A673 (cell line): ENCODE measurements at regions not wholly inside any gene's neighbourhood (a gene's known extent, or its start where the extent isn't known, plus 50 kb on each side); places are given as distances from the start of the nearest gene placed in this dataset.

Experiments
- BruUV-seq: library from RNA; stranded (reverse); fragments of 400-500 nt; replicated peaks from 2 replicates; lab custom pipeline; 2021; lab: Mats Ljungman, UMichigan
- CTCF ChIA-PET: fragments of 300-600 bp; sonication (Branson Sonifier 250); formaldehyde crosslinking; loops from one replicate; lab custom pipeline; 2022; ENCODE audit warnings: antibody characterized with exemption; lab: Charles Lee
- POLR2A ChIA-PET: fragments of 300-600 bp; sonication (Branson Sonifier 250); formaldehyde crosslinking; loops from one replicate; lab custom pipeline; 2022; ENCODE audit warnings: antibody characterized with exemption; ENCODE audit not compliant: low non-redundant PET; lab: Charles Lee
- DNase-seq: peaks from one replicate; pipeline ENCODE4 v3.0.0-alpha.2; 2015; ENCODE audit warnings: low spot score
- H3K27ac ChIP-seq: fragments of 200-600 bp; sonication (generic); 2 replicates; pipeline ENCODE4 v1.5.1; 2016; ENCODE audit warnings: mixed run types, low read depth, mild to moderate bottlenecking, mixed read lengths, antibody characterized with exemption, low read length; ENCODE audit not compliant: poor library complexity, severe bottlenecking
- H3K27me3 ChIP-seq: fragments of 200-600 bp; sonication (generic); replicated peaks from 2 replicates; pipeline ENCODE4 v1.6.1; 2017; ENCODE audit warnings: mixed run types, low read depth, mild to moderate bottlenecking, mixed read lengths, antibody characterized with exemption, low read length; ENCODE audit not compliant: insufficient read depth, poor library complexity
- H3K36me3 ChIP-seq: fragments of 200-600 bp; sonication (generic); 2 replicates; pipeline ENCODE4 v1.6.1; 2016; ENCODE audit warnings: mixed run types, mild to moderate bottlenecking, mixed read lengths, antibody characterized with exemption, low read length; ENCODE audit not compliant: insufficient read depth, poor library complexity, severe bottlenecking
- H3K4me1 ChIP-seq: fragments of 200-600 bp; sonication (generic); 2 replicates; pipeline ENCODE4 v1.6.1; 2017; ENCODE audit warnings: mixed run types, mild to moderate bottlenecking, mixed read lengths, antibody characterized with exemption, low read length; ENCODE audit not compliant: insufficient read depth, poor library complexity, severe bottlenecking
- H3K4me3 ChIP-seq: fragments of 200-600 bp; sonication (generic); 2 replicates; pipeline ENCODE4 v1.5.1; 2016; ENCODE audit warnings: low read depth, mixed run types, mild to moderate bottlenecking, mixed read lengths, low read length; ENCODE audit not compliant: poor library complexity, severe bottlenecking
- H3K9me3 ChIP-seq: fragments of 200-600 bp; sonication (generic); 2 replicates; pipeline ENCODE4 v1.6.1; 2016; ENCODE audit warnings: mixed run types, low read depth, mild to moderate bottlenecking, mixed read lengths, antibody characterized with exemption, low read length; ENCODE audit not compliant: poor library complexity, severe bottlenecking
- EZH2 ChIP-seq: fragments of 200-600 bp; sonication (generic); IDR thresholded peaks from 2 replicates; pipeline ENCODE4 v1.6.1; 2017; ENCODE audit warnings: borderline replicate concordance, low read depth, mild to moderate bottlenecking, mixed read lengths, antibody characterized with exemption, low read length; ENCODE audit not compliant: poor library complexity, severe bottlenecking
- intact Hi-C: fragments of 100-400 bp; cut with micrococcal nuclease; formaldehyde crosslinking; loops from one replicate; pipeline ENCODE4 v1.10.0; 2022; ENCODE audit not compliant: unreplicated experiment
- TF ChIP-seq, protein P1 (sequence below): fragments of 300-800, 200-600 bp; sonication (generic); conservative IDR thresholded peaks from 2 replicates; pipeline ENCODE4 v1.5.1; 2017; ENCODE audit warnings: low read depth, mild to moderate bottlenecking, antibody characterized with exemption, low read length, moderate library complexity, mixed read lengths

DNA sequence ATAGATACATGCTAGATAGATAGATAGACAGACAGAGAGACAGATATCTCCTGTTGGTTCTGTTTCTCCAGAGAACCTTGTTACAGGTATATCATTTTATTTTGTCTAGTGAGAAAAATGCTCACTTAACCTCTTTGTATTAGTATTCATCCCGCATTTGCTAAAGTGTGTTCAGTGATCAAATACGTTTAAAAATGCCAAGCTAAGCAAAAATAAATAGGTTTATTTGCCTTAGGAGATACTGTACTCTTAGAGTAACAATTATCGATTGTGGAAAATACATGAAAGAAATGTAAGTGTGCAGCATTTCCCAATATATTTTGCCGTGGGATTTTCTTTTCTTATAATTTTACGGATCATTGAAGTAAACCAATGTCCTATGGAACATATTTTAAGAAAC is 262.9 kb upstream of the CXorf51A start:
- DNase-seq = no peak
- Histone ChIP-seq H3K27me3 (no peaks in the 10 kb centered on the region), H3K4me3 (no peak overlapping the region), H3K36me3 (no peaks in the 10 kb centered on the region), H3K9me3 (peaks cover 24% of the 10 kb centered on the region), H3K4me1 (no peaks in the 10 kb centered on the region), H3K27ac (no peak overlapping the region)
- BruUV-seq = no TSS peak
- intact Hi-C loops = no loop called here
- TF ChIP-seq EZH2 = no peak
- TF ChIP-seq, protein P1, sequence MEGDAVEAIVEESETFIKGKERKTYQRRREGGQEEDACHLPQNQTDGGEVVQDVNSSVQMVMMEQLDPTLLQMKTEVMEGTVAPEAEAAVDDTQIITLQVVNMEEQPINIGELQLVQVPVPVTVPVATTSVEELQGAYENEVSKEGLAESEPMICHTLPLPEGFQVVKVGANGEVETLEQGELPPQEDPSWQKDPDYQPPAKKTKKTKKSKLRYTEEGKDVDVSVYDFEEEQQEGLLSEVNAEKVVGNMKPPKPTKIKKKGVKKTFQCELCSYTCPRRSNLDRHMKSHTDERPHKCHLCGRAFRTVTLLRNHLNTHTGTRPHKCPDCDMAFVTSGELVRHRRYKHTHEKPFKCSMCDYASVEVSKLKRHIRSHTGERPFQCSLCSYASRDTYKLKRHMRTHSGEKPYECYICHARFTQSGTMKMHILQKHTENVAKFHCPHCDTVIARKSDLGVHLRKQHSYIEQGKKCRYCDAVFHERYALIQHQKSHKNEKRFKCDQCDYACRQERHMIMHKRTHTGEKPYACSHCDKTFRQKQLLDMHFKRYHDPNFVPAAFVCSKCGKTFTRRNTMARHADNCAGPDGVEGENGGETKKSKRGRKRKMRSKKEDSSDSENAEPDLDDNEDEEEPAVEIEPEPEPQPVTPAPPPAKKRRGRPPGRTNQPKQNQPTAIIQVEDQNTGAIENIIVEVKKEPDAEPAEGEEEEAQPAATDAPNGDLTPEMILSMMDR = no peak
- ChIA-PET POLR2A (no interaction called here), CTCF (no interaction called here)

DNA sequence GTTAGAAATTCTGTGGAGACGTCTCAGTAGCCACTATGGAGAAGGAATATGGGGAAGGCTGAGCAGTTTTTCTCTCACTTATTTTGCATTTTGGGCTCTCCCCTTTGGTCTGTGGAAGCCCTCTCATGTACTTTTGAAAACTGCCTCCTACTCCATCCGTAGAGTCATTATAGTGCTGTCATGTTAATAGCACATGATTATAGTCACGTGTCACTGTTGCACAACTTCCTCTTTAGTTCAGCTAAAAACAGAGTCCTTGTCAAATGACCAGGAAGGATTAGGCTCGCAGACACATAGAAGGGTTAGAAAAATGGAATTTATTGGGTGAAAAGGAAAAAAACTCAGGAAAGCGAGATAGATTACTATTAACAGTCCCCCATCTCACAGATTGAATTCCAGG is 258.2 kb upstream of the CXorf51A start:
- Histone ChIP-seq H3K9me3 (peaks cover 21% of the 10 kb centered on the region), H3K4me3 (no peak overlapping the region), H3K4me1 (no peaks in the 10 kb centered on the region), H3K27me3 (no peaks in the 10 kb centered on the region), H3K36me3 (no peaks in the 10 kb centered on the region), H3K27ac (no peak overlapping the region)
- ChIA-PET POLR2A (no interaction called here), CTCF (no interaction called here)
- no TSS peak for BruUV-seq
- TF ChIP-seq, protein P1 = no peak
- TF ChIP-seq EZH2 = no peak
- no peak for DNase-seq
- intact Hi-C loops = loop anchor here (2.0 kb wide), 1 partner anchor 20 kb away; no protein-coding TSS in a partner anchor

DNA sequence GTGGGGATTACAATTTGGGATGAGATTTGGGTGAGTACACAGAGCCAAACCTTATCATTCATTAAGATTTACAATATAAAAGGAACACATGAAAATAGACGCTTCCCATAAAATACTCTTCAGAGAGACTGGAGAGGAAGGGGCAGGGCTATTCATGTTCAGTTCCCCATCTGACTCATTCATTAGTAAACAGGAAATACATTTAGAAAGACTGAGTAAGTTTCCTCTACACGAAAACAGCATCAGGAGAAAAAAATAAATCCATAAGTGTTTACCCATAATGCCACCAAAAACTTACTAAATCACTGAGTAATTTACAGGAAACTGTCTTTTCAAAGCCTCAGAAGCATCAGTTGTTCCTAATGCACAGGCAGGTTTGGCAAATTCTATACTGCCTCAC is 255.4 kb upstream of the CXorf51A start:
- Histone ChIP-seq H3K27ac (no peak overlapping the region), H3K36me3 (no peaks in the 10 kb centered on the region), H3K27me3 (no peaks in the 10 kb centered on the region), H3K4me1 (no peaks in the 10 kb centered on the region), H3K4me3 (no peak overlapping the region), H3K9me3 (peaks cover 16% of the 10 kb centered on the region)
- no peak for DNase-seq
- TF ChIP-seq, protein P1 = no peak
- TF ChIP-seq EZH2 = no peak
- no TSS peak for BruUV-seq
- ChIA-PET CTCF (no interaction called here), POLR2A (no interaction called here)
- intact Hi-C loops = no loop called here
